NB4 (cell line): ENCODE measurements at regions not wholly inside any gene's neighbourhood (a gene's known extent, or its start where the extent isn't known, plus 50 kb on each side); places are given as distances from the start of the nearest gene placed in this dataset.

ENCODE experiments used
- MYC ChIP-seq: IDR thresholded peaks from 2 replicates; pipeline ENCODE4 v1.6.1; 2011; ENCODE audit warnings: low read depth, low read length
- POLR2A ChIP-seq: IDR thresholded peaks from 2 replicates; pipeline ENCODE4 v1.6.1; 2011; ENCODE audit warnings: mild to moderate bottlenecking; ENCODE audit not compliant: insufficient read length; ENCODE audit errors: extremely low read depth
- TF ChIP-seq, protein P1 (sequence below): IDR thresholded peaks from one replicate; pipeline ENCODE4 v1.5.1; 2012; ENCODE audit warnings: low read depth, low read length
- TF ChIP-seq, protein P2 (sequence below): IDR thresholded peaks from 2 replicates; pipeline ENCODE4 v1.6.1; 2011; ENCODE audit warnings: low read depth, low read length

DNA sequence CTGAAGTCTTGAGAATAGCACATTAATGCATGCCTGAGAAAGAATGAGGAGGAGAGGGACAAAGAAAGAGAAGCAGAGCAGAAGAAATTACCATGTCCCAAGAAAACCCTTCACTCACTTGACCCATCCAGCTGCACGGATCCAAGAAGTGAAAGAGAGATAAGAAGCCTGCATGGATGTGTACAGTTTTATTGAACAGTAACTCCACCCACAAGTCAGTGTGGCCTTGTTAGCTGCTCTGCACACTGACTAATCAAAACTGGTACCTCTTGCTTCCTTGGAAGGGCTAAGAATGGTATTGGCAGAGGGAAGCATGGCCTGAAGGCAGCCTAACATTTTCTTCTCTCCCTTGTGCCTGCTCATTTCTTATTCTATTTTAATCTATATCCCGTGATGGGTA lies 163.9 kb downstream of the SLC7A11 start:
- TF ChIP-seq, protein P1, sequence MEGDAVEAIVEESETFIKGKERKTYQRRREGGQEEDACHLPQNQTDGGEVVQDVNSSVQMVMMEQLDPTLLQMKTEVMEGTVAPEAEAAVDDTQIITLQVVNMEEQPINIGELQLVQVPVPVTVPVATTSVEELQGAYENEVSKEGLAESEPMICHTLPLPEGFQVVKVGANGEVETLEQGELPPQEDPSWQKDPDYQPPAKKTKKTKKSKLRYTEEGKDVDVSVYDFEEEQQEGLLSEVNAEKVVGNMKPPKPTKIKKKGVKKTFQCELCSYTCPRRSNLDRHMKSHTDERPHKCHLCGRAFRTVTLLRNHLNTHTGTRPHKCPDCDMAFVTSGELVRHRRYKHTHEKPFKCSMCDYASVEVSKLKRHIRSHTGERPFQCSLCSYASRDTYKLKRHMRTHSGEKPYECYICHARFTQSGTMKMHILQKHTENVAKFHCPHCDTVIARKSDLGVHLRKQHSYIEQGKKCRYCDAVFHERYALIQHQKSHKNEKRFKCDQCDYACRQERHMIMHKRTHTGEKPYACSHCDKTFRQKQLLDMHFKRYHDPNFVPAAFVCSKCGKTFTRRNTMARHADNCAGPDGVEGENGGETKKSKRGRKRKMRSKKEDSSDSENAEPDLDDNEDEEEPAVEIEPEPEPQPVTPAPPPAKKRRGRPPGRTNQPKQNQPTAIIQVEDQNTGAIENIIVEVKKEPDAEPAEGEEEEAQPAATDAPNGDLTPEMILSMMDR: no peak
- TF ChIP-seq POLR2A (no peak), MYC (no peak)
- TF ChIP-seq, protein P2, sequence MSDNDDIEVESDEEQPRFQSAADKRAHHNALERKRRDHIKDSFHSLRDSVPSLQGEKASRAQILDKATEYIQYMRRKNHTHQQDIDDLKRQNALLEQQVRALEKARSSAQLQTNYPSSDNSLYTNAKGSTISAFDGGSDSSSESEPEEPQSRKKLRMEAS: no peak
